Colon (tissue), 2 donors: ENCODE measurements at regions not wholly inside any gene's neighbourhood (a gene's known extent, or its start where the extent isn't known, plus 50 kb on each side); places are given as distances from the start of the nearest gene placed in this dataset.
"Not testable (repeated sequence)": the region's sequence is repeated elsewhere in the genome, so short reads cannot be mapped to it uniquely, and the experiment has no call there.

Experiments
- FAIRE-seq: peaks from 2 replicates; lab custom pipeline; 2012; peaks lifted over from hg19 to GRCh38; lab: Jason Lieb, UNC
- donor health status: control.
- donor health status: control.

- no peak for FAIRE-seq
These were observed 2290.1 kb downstream of the TP53TG3F start for GRCh38 chr16:35749253-35750141.

DNA sequence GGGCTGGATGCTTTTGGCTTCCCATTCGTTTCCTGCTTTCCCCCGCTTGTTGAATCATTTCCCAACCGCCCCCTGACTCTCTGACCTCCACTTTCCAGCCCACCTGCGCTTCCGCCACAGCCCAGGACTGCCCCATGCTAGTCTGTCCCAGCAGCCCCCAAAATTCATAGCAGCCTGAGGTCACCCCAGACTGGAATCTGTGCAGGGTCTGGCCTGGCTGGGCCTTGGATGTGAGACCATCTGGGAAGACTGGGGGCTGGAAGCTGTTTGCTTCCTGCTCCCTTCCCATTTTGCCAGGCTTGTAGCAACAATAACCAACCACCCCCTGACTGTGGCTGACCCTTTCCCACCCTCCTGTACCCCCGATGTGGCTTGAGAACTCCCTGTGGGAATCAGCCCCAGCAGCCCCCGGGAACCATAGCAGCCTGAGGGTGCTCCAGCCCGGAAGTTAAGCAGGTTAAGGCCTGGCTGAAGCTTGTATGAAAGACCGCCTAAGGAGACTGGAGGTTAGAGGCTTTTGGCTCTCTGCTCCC is 2290.8 kb downstream of the TP53TG3F start:
- FAIRE-seq, result no peak

DNA sequence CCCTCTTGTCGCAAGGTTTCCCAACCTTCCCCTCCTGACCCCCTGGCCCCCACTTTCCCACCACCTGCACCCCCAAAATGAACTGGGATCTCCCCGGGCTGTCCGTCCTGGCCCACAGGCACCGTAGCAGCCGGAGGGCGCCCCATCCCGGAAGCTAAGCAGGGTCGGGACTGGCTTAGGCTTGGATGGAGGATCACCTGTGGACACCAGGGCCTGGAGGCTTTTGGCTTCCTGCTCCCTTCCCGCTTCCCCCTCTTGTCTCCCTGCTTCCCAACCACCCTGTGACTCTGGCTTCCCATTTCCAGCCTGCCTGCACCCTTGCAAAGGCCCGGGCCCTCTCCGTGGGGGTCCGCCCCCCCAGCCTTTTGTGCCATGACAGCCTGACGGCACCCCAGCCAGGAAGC is 2291.3 kb downstream of the TP53TG3F start:
- no peak for FAIRE-seq

DNA sequence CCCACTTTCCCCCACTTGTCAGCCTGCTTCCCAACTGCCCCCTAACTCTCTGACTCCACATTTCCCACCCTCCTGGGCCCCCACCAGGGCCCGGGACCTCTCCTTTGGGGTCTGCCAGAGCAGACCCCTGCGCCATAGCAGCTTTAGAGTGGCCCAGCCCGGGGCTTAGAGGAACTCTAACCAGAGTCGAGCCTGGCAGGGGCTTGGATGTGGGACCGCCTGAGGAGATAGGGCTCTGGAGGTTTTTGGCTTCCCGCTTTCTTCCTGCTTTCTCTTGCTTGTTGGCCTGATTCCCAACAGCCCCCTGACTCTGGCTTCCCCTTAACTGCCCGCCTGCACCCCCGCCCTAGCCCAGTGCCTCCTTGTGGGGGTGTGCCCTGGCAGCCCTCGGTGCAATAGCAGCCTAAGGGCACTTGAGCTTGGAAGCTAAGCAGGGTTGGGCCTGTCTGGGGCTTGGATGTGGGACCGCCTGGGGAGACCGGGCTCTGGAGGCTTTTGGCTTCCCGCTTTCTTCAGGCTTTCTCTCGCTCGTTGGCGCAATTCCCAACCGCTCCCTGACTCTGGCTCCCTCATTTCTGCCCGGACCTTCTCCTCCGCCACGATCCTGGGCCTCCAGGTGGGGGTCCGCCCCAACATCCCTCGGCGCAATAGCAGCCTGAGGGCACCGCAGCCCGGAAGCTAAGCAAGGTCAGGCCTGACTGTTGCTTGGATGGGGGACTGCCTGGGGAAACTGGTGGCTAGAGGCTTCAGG is 2292.0 kb downstream of the TP53TG3F start:
- no peak for FAIRE-seq

DNA sequence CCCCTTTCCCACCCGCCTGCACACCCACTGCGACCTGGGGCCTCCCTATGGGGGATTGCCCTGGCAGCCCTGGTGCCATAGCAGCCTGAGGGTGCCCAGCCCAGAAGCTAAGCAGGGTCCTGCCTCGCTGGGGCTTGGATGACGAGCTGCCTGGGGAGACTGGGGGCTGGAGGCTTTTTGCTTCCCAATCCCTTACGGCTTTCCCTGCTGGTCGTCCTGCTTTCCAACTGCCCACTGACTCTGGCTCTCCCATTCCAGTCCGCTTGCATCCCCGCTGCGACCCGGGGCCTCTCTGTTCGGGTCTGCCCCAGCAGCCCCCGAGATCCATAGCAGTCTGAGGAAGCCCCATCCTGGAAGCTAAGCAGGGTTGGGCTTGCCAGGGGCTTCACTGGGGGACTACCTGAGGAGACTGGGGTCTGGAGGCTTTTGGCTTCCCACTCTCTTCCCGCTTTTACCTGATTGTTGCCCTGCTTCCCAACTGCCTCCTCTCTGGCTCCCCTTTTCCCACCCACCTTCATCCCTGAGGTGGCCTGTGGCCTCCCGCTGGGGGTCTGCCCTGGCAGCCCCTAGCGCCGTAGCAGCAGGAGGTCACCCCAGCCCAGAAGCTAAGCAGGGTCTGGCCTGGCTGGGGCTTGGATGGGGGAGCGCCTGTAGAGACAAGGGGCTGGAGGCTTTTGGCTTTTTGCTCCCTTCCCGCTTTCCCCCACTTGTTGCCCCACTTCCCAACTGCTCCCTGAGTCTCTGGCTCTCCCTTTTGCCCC is 2292.8 kb downstream of the TP53TG3F start:
- FAIRE-seq, result no peak

GRCh38 chr16:35752773-35753558 is 2293.6 kb downstream of the TP53TG3F start:
- no peak for FAIRE-seq

GRCh38 chr16:35753559-35754390 is 2294.4 kb downstream of the TP53TG3F start:
- no peak for FAIRE-seq

- FAIRE-seq, result no peak
These were observed 2295.3 kb downstream of the TP53TG3F start for GRCh38 chr16:35754391-35755369.

DNA sequence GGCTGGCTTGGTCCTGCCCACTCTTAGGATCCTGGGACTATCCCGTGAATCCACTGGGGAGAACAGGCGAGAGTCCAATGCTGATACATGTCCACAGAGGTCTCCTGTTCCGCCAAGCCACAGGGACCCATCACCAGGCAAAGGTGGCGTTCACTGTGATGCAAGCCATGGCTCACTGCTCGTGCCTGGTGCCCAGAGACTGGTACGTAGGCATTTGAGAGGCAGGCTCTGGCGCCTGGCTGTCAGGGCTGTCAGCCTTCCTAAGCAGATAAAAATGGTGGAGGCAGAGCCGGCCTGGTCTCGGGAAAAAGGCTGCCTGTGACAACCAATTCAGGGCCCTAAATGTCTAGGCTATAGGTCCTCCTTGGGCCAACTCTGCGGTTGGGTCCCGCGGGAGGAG is 2329.0 kb downstream of the TP53TG3F start:
- no peak for FAIRE-seq

- no peak for FAIRE-seq
These were observed 2333.3 kb downstream of the TP53TG3F start for GRCh38 chr16:35792516-35793285.

DNA sequence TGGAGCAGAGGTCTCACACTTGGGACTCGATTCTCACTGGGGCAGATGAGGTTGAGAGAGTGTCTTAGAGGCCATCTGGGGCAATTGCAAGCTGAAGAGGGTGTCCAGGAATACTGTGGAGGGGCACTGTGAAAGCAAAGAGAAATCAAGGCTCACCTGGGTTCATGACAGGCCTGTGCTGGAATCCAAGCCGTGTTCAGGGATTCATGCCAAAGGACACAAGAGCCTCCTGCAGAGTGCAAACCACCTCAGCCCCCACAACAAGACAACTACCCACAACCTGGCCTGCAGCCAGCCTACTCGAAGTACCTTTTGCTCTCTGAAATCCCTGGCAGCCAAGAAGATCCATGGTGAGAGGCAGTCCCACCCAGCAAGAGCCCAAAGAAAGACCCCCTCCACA is 2334.2 kb downstream of the TP53TG3F start:
- FAIRE-seq, result no peak

- no peak for FAIRE-seq
These were observed 2335.5 kb downstream of the TP53TG3F start for GRCh38 chr16:35794896-35795295.

DNA sequence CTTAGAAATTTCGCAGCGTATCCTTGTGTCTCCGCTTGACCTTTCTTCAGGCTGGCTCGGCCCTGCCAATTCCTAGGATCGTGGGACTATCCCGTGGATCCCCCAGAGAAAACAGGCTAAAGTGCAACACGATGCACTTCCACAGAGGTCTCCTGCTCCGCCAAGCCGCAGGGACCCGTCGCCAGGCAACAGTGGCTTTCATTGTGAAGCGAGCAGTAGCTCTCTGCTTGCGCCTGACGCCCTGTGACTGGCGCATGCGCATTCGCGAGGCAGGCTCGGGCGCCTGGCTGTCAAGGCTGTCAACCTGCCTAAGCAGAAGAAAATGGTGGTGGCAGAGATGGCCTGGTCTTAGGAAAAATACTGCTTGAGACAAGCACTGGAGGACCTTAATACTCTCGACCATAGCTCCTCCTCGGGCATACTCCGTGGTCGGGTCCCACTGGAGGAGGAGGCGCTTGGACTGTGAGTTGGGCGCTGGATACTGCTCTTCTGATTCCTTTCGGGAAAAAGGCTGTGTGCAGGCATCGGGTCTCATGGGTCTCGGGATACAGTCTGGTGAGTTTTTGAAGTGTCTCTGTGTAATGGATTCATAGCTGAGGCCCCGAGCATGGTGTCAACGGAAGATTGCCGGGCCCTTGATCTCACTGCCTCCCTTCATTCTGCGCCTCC is 2336.1 kb downstream of the TP53TG3F start:
- FAIRE-seq, result no peak

DNA sequence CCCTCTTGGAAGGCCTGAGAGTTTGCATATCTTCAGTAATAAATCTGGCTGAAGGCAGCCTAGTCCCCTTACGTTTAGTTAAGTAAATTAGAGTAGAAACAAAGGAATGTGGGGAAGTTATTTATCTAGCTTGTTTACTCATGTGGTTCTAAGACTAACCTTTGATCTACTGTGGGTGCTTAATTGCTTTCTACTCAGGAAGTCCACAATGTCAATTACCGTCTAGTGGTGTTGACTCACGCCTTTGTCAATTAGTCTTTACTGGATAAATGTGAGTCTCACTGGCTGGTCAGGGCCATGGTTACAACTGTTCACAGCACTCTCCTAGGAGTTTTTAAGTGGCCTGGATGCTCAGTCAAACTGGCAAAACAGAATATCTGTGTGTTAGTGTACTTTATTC is 2338.4 kb downstream of the TP53TG3F start:
- no peak for FAIRE-seq

- no peak for FAIRE-seq
These were observed 2339.5 kb downstream of the TP53TG3F start for GRCh38 chr16:35798885-35799426.

GRCh38 chr16:35804465-35804864 is 2345.1 kb downstream of the TP53TG3F start:
- not testable (repeated sequence) for FAIRE-seq

- FAIRE-seq, result no peak
These were observed 2363.9 kb downstream of the TP53TG3F start for GRCh38 chr16:35823342-35823741.

DNA sequence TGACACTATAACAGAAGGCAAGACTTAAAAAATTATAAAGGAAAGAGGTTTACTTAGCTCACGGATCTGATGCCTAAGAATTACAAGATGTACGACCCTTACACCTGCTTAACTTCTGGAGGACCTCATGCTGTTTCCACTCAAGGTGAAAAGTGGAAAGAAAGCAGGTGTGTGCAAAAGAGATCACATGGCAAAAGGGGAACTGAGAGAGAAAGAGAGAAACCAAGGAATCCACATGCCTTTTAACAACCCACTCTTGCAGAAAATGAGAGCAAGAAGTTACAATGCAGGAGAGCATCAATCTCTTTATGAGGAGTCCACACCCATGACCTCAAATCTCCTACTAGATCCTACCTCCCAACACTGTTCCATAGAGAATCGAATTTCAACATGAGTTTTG is 2382.2 kb downstream of the TP53TG3F start:
- FAIRE-seq, result no peak
